GM11168 (cell line): ENCODE measurements at regions not wholly inside any gene's neighbourhood (a gene's known extent, or its start where the extent isn't known, plus 50 kb on each side); places are given as distances from the start of the nearest gene placed in this dataset.

Experiments
- in situ Hi-C: fragments of 300-500 bp; cut with MboI; formaldehyde crosslinking; loops from one replicate; pipeline ENCODE4 v1.12.0; 2022; ENCODE audit warnings: low sequenced_read_pairs; ENCODE audit not compliant: unreplicated experiment

- in situ Hi-C loops, result no loop called here
Observed at GRCh38 chr3:103899328-103899727, 1464.5 kb downstream of the ZPLD1 start.

GRCh38 chr3:103904991-103905390 lies 1461.7 kb upstream of the ALCAM start:
- in situ Hi-C loops, result no loop called here

GRCh38 chr3:103906304-103906703 lies 1460.4 kb upstream of the ALCAM start:
- in situ Hi-C loops, result no loop called here

- in situ Hi-C loops, result no loop called here
Observed at GRCh38 chr3:103906808-103907207, 1459.9 kb upstream of the ALCAM start.

- in situ Hi-C loops, result no loop called here
Observed at GRCh38 chr3:103907567-103907966, 1459.1 kb upstream of the ALCAM start.

- in situ Hi-C loops, result no loop called here
Observed at GRCh38 chr3:103909395-103909794, 1457.3 kb upstream of the ALCAM start.

- in situ Hi-C loops, result no loop called here
Observed at GRCh38 chr3:103918336-103918735, 1448.4 kb upstream of the ALCAM start.

GRCh38 chr3:103919327-103919726 lies 1447.4 kb upstream of the ALCAM start:
- in situ Hi-C loops, result no loop called here

GRCh38 chr3:103923907-103924306 lies 1442.8 kb upstream of the ALCAM start:
- in situ Hi-C loops, result no loop called here

GRCh38 chr3:103924544-103924943 lies 1442.2 kb upstream of the ALCAM start:
- in situ Hi-C loops, result no loop called here

- in situ Hi-C loops, result no loop called here
Observed at GRCh38 chr3:103926936-103927335, 1439.8 kb upstream of the ALCAM start.

- in situ Hi-C loops, result no loop called here
Observed at GRCh38 chr3:103927896-103928295, 1438.8 kb upstream of the ALCAM start.

- in situ Hi-C loops, result no loop called here
Observed at GRCh38 chr3:103937094-103937493, 1429.6 kb upstream of the ALCAM start.

- in situ Hi-C loops, result no loop called here
Observed at GRCh38 chr3:103947062-103947461, 1419.6 kb upstream of the ALCAM start.

- in situ Hi-C loops, result no loop called here
Observed at GRCh38 chr3:103949693-103950092, 1417.0 kb upstream of the ALCAM start.

- in situ Hi-C loops, result no loop called here
Observed at GRCh38 chr3:103950676-103951075, 1416.0 kb upstream of the ALCAM start.

GRCh38 chr3:103953796-103954195 lies 1412.9 kb upstream of the ALCAM start:
- in situ Hi-C loops, result no loop called here

GRCh38 chr3:103960819-103961218 lies 1405.9 kb upstream of the ALCAM start:
- in situ Hi-C loops, result no loop called here

GRCh38 chr3:103963599-103963998 lies 1403.1 kb upstream of the ALCAM start:
- in situ Hi-C loops, result no loop called here

- in situ Hi-C loops, result no loop called here
Observed at GRCh38 chr3:103965764-103966163, 1400.9 kb upstream of the ALCAM start.

GRCh38 chr3:103966749-103967148 lies 1400.0 kb upstream of the ALCAM start:
- in situ Hi-C loops, result no loop called here

- in situ Hi-C loops, result no loop called here
Observed at GRCh38 chr3:103968131-103968530, 1398.6 kb upstream of the ALCAM start.

- in situ Hi-C loops, result no loop called here
Observed at GRCh38 chr3:103968751-103969150, 1398.0 kb upstream of the ALCAM start.
